Mammary epithelial cell (primary cell): ENCODE measurements at regions not wholly inside any gene's neighbourhood (a gene's known extent, or its start where the extent isn't known, plus 50 kb on each side); places are given as distances from the start of the nearest gene placed in this dataset.

Source experiments
- EZH2 ChIP-seq: IDR thresholded peaks from 2 replicates; pipeline ENCODE4 v1.6.1; 2012; ENCODE audit warnings: low read length, inconsistent platforms, borderline replicate concordance
- TF ChIP-seq, protein P1 (sequence below), 2 donors: IDR thresholded peaks in 1 of 2; conservative IDR thresholded peaks in 1 of 2; 2 replicates each; pipeline ENCODE4 v1.5.1; 2011 to 2012; ENCODE audit warnings: inconsistent platforms in 2 of 2, low read length in 2 of 2, mild to moderate bottlenecking in 2 of 2, control low read depth in 1 of 2, low read depth in 1 of 2; ENCODE audit not compliant: insufficient read depth in 1 of 2; ENCODE audit errors: extremely low read depth in 1 of 2

- TF ChIP-seq, protein P1, sequence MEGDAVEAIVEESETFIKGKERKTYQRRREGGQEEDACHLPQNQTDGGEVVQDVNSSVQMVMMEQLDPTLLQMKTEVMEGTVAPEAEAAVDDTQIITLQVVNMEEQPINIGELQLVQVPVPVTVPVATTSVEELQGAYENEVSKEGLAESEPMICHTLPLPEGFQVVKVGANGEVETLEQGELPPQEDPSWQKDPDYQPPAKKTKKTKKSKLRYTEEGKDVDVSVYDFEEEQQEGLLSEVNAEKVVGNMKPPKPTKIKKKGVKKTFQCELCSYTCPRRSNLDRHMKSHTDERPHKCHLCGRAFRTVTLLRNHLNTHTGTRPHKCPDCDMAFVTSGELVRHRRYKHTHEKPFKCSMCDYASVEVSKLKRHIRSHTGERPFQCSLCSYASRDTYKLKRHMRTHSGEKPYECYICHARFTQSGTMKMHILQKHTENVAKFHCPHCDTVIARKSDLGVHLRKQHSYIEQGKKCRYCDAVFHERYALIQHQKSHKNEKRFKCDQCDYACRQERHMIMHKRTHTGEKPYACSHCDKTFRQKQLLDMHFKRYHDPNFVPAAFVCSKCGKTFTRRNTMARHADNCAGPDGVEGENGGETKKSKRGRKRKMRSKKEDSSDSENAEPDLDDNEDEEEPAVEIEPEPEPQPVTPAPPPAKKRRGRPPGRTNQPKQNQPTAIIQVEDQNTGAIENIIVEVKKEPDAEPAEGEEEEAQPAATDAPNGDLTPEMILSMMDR (conservative IDR thresholded peaks at IDR 0.05 in 1 of 2, IDR thresholded peaks at IDR 0.05 in 1 of 2; ENCODE audit: extremely low read depth in 1 of 2, insufficient read depth in 1 of 2, low read depth in 1 of 2, low read length in 2 of 2): no peak
- no peak for TF ChIP-seq EZH2
Measured at GRCh38 chr16:75942351-75942750, 216.1 kb upstream of the CPHXL start.
